GM18505 (cell line): ENCODE measurements at regions not wholly inside any gene's neighbourhood (a gene's known extent, or its start where the extent isn't known, plus 50 kb on each side); places are given as distances from the start of the nearest gene placed in this dataset.
"Not testable (repeated sequence)": the region's sequence is repeated elsewhere in the genome, so short reads cannot be mapped to it uniquely, and the experiment has no call there.

Experiments used
- ATAC-seq: cut with Tn5 transposase; IDR thresholded peaks from one replicate; pipeline ENCODE4 v1.9.1; 2021; ENCODE audit not compliant: unreplicated experiment
- POLR2A ChIP-seq: IDR thresholded peaks from 4 replicates; pipeline ENCODE4 v1.6.1; 2011; ENCODE audit warnings: borderline replicate concordance; ENCODE audit not compliant: insufficient read depth, insufficient read length; ENCODE audit errors: extremely low read depth

- no peak for TF ChIP-seq POLR2A
- ATAC-seq: no peak
These were observed 95.1 kb downstream of the RPAP3 start for GRCh38 chr12:47610686-47611252.

GRCh38 chr12:47609806-47610205 lies 96.0 kb downstream of the RPAP3 start:
- no peak for ATAC-seq
- no peak for TF ChIP-seq POLR2A

GRCh38 chr12:47608671-47609070 lies 97.2 kb downstream of the RPAP3 start:
- not testable (repeated sequence) for ATAC-seq

GRCh38 chr12:47604221-47604873 lies 101.5 kb downstream of the RPAP3 start:
- ATAC-seq: no peak

GRCh38 chr12:47602949-47603558 lies 102.8 kb downstream of the RPAP3 start:
- TF ChIP-seq POLR2A: no peak
- ATAC-seq: no peak

More at GRCh38 chr12:47604221-47604873, 101.5 kb downstream of the RPAP3 start:
- no peak for TF ChIP-seq POLR2A

GRCh38 chr12:47602325-47602724 lies 103.5 kb downstream of the RPAP3 start:
- ATAC-seq: no peak
- TF ChIP-seq POLR2A: no peak

GRCh38 chr12:47601071-47601470 lies 104.8 kb downstream of the RPAP3 start:
- TF ChIP-seq POLR2A: no peak
- ATAC-seq: no peak

GRCh38 chr12:47591795-47592194 lies 114.0 kb downstream of the RPAP3 start:
- ATAC-seq: no peak
- TF ChIP-seq POLR2A: no peak

- no peak for TF ChIP-seq POLR2A
- no peak for ATAC-seq
These were observed 114.5 kb downstream of the RPAP3 start for GRCh38 chr12:47591361-47591791.

GRCh38 chr12:47590771-47591360 lies 115.0 kb downstream of the RPAP3 start:
- no peak for ATAC-seq
- no peak for TF ChIP-seq POLR2A

GRCh38 chr12:47586952-47587669 lies 118.7 kb downstream of the RPAP3 start:
- ATAC-seq: no peak
- TF ChIP-seq POLR2A: no peak

- ATAC-seq: no peak
These were observed 120.3 kb downstream of the RPAP3 start for GRCh38 chr12:47585507-47585906.

GRCh38 chr12:47578836-47579235 lies 127.0 kb downstream of the RPAP3 start:
- no peak for ATAC-seq
- no peak for TF ChIP-seq POLR2A

More at GRCh38 chr12:47585507-47585906, 120.3 kb downstream of the RPAP3 start:
- no peak for TF ChIP-seq POLR2A
